Tibial artery (tissue), 4 donors: ENCODE measurements at regions not wholly inside any gene's neighbourhood (a gene's known extent, or its start where the extent isn't known, plus 50 kb on each side); places are given as distances from the start of the nearest gene placed in this dataset.
"Not testable (repeated sequence)": the region's sequence is repeated elsewhere in the genome, so short reads cannot be mapped to it uniquely, and the experiment has no call there.

ENCODE experiments used
- DNase-seq, 2 donors: peaks; one replicate each; pipeline ENCODE4 v3.0.0-alpha.2; 2019
- H3K27ac ChIP-seq, 2 donors: fragments of 200-600 bp; sonication (generic) in 1 of 2; 1 replicate in 1 of 2; 2 replicates in 1 of 2; pipeline ENCODE4 v1.5.1; 2018 to 2019; ENCODE audit warnings: mild to moderate bottlenecking in 1 of 2
- H3K27me3 ChIP-seq, 2 donors: fragments of 200-600 bp; sonication (generic) in 1 of 2; one replicate each; pipeline versions ENCODE4 v1.5.1 to v1.6.0; 2016 to 2019
- H3K36me3 ChIP-seq, 3 donors: fragments of 200-600 bp; sonication (generic) in 2 of 3; one replicate each; pipeline ENCODE4 v1.5.1; 2016 to 2019; ENCODE audit warnings: mild to moderate bottlenecking in 2 of 3
- H3K4me1 ChIP-seq, 4 donors: fragments of 200-600 bp; sonication (generic) in 2 of 4; 1 replicate in 3 of 4; 2 replicates in 1 of 4; pipeline ENCODE4 v1.5.1; 2016 to 2019
- H3K4me3 ChIP-seq, 2 donors: fragments of 200-600 bp; sonication (generic) in 1 of 2; 1 replicate in 1 of 2; 2 replicates in 1 of 2; pipeline ENCODE4 v1.5.1; 2018 to 2019; ENCODE audit warnings: mild to moderate bottlenecking in 2 of 2
- H3K9me3 ChIP-seq, 3 donors: fragments of 200-600 bp; sonication (generic) in 1 of 3; one replicate each; pipeline ENCODE4 v1.5.1; 2016 to 2019
- CTCF ChIP-seq, 2 experiments: fragments of 200-600 bp in 1 of 2; fragments of 450-650 bp in 1 of 2; IDR thresholded peaks; one replicate each; pipeline ENCODE4 v1.5.1; 2017 to 2019; ENCODE audit warnings: antibody characterized with exemption in 2 of 2, mild to moderate bottlenecking in 1 of 2, moderate library complexity in 1 of 2
- intact Hi-C: fragments of 100-400 bp; cut with DNase I; formaldehyde crosslinking; loops from one replicate; pipeline ENCODE4 v1.15.0; 2023; ENCODE audit warnings: low total_unique reads

- intact Hi-C loops = no loop called here
- Histone ChIP-seq H3K36me3 (no peaks in the 10 kb centered on the region), H3K27ac (no peak overlapping the region), H3K4me1 (no peaks in the 10 kb centered on the region), H3K4me3 (no peak overlapping the region), H3K27me3 (no peaks in the 10 kb centered on the region), H3K9me3 (no peaks in the 10 kb centered on the region)
- no peak for TF ChIP-seq CTCF (IDR thresholded peaks at IDR 0.05)
- DNase-seq = no peak
Measured at GRCh38 chr4:23033796-23034195, 341.1 kb downstream of the GBA3 start.

GRCh38 chr4:23028875-23029274, 336.1 kb downstream of the GBA3 start:
- intact Hi-C loops = no loop called here
- no peak for DNase-seq
- H3K4me1 ChIP-seq = no peaks in the 10 kb centered on the region
- TF ChIP-seq CTCF (IDR thresholded peaks at IDR 0.05) = no peak
- no peaks in the 10 kb centered on the region for H3K27me3 ChIP-seq
- H3K36me3 ChIP-seq = no peaks in the 10 kb centered on the region
- no peak overlapping the region for H3K4me3 ChIP-seq
- no peak overlapping the region for H3K27ac ChIP-seq
- no peaks in the 10 kb centered on the region for H3K9me3 ChIP-seq

- H3K27ac ChIP-seq = no peak overlapping the region
Measured at GRCh38 chr4:23023666-23024065, 330.9 kb downstream of the GBA3 start.

GRCh38 chr4:23023121-23023520, 330.4 kb downstream of the GBA3 start:
- no peak for DNase-seq

More at GRCh38 chr4:23023666-23024065, 330.9 kb downstream of the GBA3 start:
- Histone ChIP-seq H3K36me3 (no peaks in the 10 kb centered on the region), H3K9me3 (no peaks in the 10 kb centered on the region), H3K4me1 (no peaks in the 10 kb centered on the region), H3K4me3 (no peak overlapping the region), H3K27me3 (no peaks in the 10 kb centered on the region)
- no peak for TF ChIP-seq CTCF (IDR thresholded peaks at IDR 0.05)
- intact Hi-C loops = no loop called here
- DNase-seq = no peak

GRCh38 chr4:23022032-23022431, 329.3 kb downstream of the GBA3 start:
- intact Hi-C loops = no loop called here
- Histone ChIP-seq H3K4me3 (no peak overlapping the region), H3K27me3 (no peaks in the 10 kb centered on the region), H3K9me3 (no peaks in the 10 kb centered on the region), H3K27ac (no peak overlapping the region), H3K36me3 (no peaks in the 10 kb centered on the region), H3K4me1 (no peaks in the 10 kb centered on the region)
- DNase-seq = no peak
- no peak for TF ChIP-seq CTCF (IDR thresholded peaks at IDR 0.05)

More at GRCh38 chr4:23023121-23023520, 330.4 kb downstream of the GBA3 start:
- Histone ChIP-seq H3K27ac (no peak overlapping the region), H3K9me3 (no peaks in the 10 kb centered on the region), H3K4me3 (no peak overlapping the region), H3K36me3 (no peaks in the 10 kb centered on the region), H3K4me1 (no peaks in the 10 kb centered on the region), H3K27me3 (no peaks in the 10 kb centered on the region)
- intact Hi-C loops = no loop called here
- TF ChIP-seq CTCF (IDR thresholded peaks at IDR 0.05) = no peak

GRCh38 chr4:23021040-23021439, 328.3 kb downstream of the GBA3 start:
- no peaks in the 10 kb centered on the region for H3K9me3 ChIP-seq
- TF ChIP-seq CTCF (IDR thresholded peaks at IDR 0.05) = no peak
- DNase-seq = no peak
- H3K4me1 ChIP-seq = no peaks in the 10 kb centered on the region
- H3K27ac ChIP-seq = no peak overlapping the region
- intact Hi-C loops = no loop called here
- H3K4me3 ChIP-seq = no peak overlapping the region
- no peaks in the 10 kb centered on the region for H3K27me3 ChIP-seq
- no peaks in the 10 kb centered on the region for H3K36me3 ChIP-seq

- H3K27me3 ChIP-seq, H3K4me1 ChIP-seq, H3K9me3 ChIP-seq, H3K4me3 ChIP-seq, intact Hi-C loops, H3K36me3 ChIP-seq, DNase-seq, H3K27ac ChIP-seq: not testable (repeated sequence)
Measured at GRCh38 chr4:23020399-23020798, 327.7 kb downstream of the GBA3 start.
